SU-DHL-6 (cell line): ENCODE measurements at regions not wholly inside any gene's neighbourhood (a gene's known extent, or its start where the extent isn't known, plus 50 kb on each side); places are given as distances from the start of the nearest gene placed in this dataset.

Experiments used
- H2AFZ ChIP-seq: fragments of 200-600 bp; sonication (generic); 2 replicates; pipeline ENCODE4 v1.6.1; 2014; ENCODE audit warnings: low read depth, mild to moderate bottlenecking, moderate library complexity, mixed read lengths, antibody characterized with exemption, low read length; ENCODE audit not compliant: severe bottlenecking
- H3F3A ChIP-seq: fragments of 200-600 bp; shearing (Covaris generic); 2 replicates; pipeline ENCODE4 v1.6.0; 2016; ENCODE audit warnings: antibody characterized with exemption, mild to moderate bottlenecking; ENCODE audit not compliant: insufficient read depth
- H3K27ac ChIP-seq: fragments of 200-600 bp; sonication (generic); 2 replicates; pipeline ENCODE4 v1.5.1; 2016; ENCODE audit warnings: low read depth, mild to moderate bottlenecking, low read length, moderate library complexity, mixed read lengths
- H3K27me3 ChIP-seq: fragments of 200-600 bp; sonication (generic), shearing (Covaris generic); 2 replicates; pipeline ENCODE4 v1.6.0; 2014; ENCODE audit warnings: mild to moderate bottlenecking, low read length
- H3K36me3 ChIP-seq: fragments of 200-600 bp; sonication (generic); 2 replicates; pipeline ENCODE4 v1.6.1; 2014; ENCODE audit warnings: mild to moderate bottlenecking, low read length, mixed read lengths
- H3K4me2 ChIP-seq: fragments of 300-600, 200-600 bp; shearing (Covaris generic), sonication (generic); 2 replicates; pipeline ENCODE4 v1.6.0; 2014; ENCODE audit warnings: low read length, low read depth, mild to moderate bottlenecking; ENCODE audit not compliant: poor library complexity, severe bottlenecking
- H3K4me3 ChIP-seq: fragments of 200-600 bp; sonication (generic); 2 replicates; pipeline ENCODE4 v1.5.1; 2014; ENCODE audit warnings: antibody characterized with exemption, low read length, mild to moderate bottlenecking, mixed read lengths; ENCODE audit not compliant: insufficient read depth, poor library complexity, severe bottlenecking
- H3K79me2 ChIP-seq: fragments of 200-600 bp; sonication (generic); 2 replicates; pipeline ENCODE4 v1.6.1; 2014; ENCODE audit warnings: mild to moderate bottlenecking, low read length, moderate library complexity; ENCODE audit not compliant: insufficient read depth
- H3K9ac ChIP-seq: fragments of 200-600 bp; sonication (generic); 2 replicates; pipeline ENCODE4 v1.7.0; 2014; ENCODE audit warnings: mild to moderate bottlenecking, low read length
- H3K9me2 ChIP-seq: fragments of 200-600 bp; sonication (generic); replicated peaks from 2 replicates; pipeline ENCODE4 v1.6.1; 2014; ENCODE audit warnings: low read length; ENCODE audit not compliant: insufficient read depth
- H3K9me3 ChIP-seq: fragments of 200-600 bp; sonication (generic); 2 replicates; pipeline ENCODE4 v1.6.1; 2014; ENCODE audit warnings: low read length, mixed read lengths; ENCODE audit not compliant: insufficient read depth
- H4K20me1 ChIP-seq: fragments of 200-600 bp; sonication (generic); 2 replicates; pipeline ENCODE4 v1.6.1; 2014; ENCODE audit warnings: low read depth, mild to moderate bottlenecking, antibody characterized with exemption, low read length, moderate library complexity, mixed read lengths
- CTCF ChIP-seq: fragments of 200-600 bp; sonication (generic); IDR thresholded peaks from one replicate; pipeline ENCODE4 v1.5.1; 2017; ENCODE audit warnings: antibody characterized with exemption, mild to moderate bottlenecking, low read length, moderate library complexity; ENCODE audit not compliant: insufficient read depth, poor library complexity, severe bottlenecking
- EZH2phosphoT487 ChIP-seq: fragments of 200-600 bp; sonication (generic), shearing (Covaris generic); conservative IDR thresholded peaks from 2 replicates; pipeline ENCODE4 v1.6.1; 2018; ENCODE audit warnings: mild to moderate bottlenecking, antibody characterized with exemption, low read length, moderate library complexity, mixed read lengths

DNA sequence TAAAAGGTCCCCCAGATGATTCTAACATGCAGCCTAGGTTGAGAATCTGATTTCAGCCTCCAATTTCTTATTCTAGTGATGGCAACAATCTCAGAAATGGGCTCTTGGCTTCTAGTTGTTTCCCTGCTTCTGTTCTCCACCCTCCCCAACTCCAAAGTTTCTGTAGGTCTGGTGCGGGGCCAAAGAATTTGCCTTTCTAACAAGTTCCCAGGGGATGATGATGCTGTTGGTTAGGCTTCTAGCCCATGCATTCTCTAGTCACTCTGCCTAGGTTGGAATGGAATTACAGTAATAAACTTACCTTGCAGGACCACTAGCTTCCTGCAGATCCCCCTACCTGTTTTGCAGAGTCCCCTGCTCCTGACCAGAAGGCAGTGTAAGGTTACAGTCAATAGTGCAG is 103.2 kb upstream of the PPP2R3A start:
- H3K27me3 ChIP-seq = no peaks in the 10 kb centered on the region
- no peaks in the 10 kb centered on the region for H3K36me3 ChIP-seq
- no peak overlapping the region for H3K4me2 ChIP-seq
- no peak overlapping the region for H3K4me3 ChIP-seq
- H3K9me3 ChIP-seq = no peaks in the 10 kb centered on the region
- no peak for TF ChIP-seq EZH2phosphoT487
- TF ChIP-seq CTCF = no peak
- H2AFZ ChIP-seq = no peak overlapping the region
- no peak overlapping the region for H3K27ac ChIP-seq
- H3F3A ChIP-seq = no peaks in the 10 kb centered on the region
- no peak overlapping the region for H3K9ac ChIP-seq
- no peaks in the 10 kb centered on the region for H3K9me2 ChIP-seq
- H4K20me1 ChIP-seq = no peaks in the 10 kb centered on the region
- H3K79me2 ChIP-seq = no peaks in the 10 kb centered on the region

DNA sequence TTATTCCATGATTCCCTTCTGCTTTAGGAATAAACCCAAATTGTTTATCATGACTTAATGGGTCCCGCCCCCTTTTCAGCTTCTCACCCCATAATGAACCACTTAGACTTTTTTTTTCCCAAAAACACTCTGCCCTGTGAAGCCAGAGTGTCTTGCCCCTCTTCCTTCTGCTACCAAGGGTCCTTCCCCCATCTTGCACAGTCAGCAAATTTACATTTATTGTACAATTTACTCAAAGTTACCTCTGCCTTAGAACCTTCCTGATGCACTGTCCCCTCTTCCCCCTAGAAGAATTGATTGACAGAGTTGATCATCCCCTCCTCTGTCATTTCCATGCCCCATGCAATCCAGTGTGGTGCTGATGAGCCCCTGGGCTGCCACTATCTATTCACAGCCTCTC is 101.5 kb upstream of the PPP2R3A start:
- Histone ChIP-seq H3F3A (no peaks in the 10 kb centered on the region), H3K4me3 (no peak overlapping the region), H3K36me3 (no peaks in the 10 kb centered on the region), H3K9ac (no peak overlapping the region), H3K79me2 (no peaks in the 10 kb centered on the region), H3K27me3 (no peaks in the 10 kb centered on the region), H2AFZ (no peak overlapping the region), H3K4me2 (no peak overlapping the region), H3K9me2 (no peaks in the 10 kb centered on the region), H3K9me3 (no peaks in the 10 kb centered on the region), H4K20me1 (no peaks in the 10 kb centered on the region), H3K27ac (no peak overlapping the region)
- TF ChIP-seq CTCF (no peak), EZH2phosphoT487 (no peak)

DNA sequence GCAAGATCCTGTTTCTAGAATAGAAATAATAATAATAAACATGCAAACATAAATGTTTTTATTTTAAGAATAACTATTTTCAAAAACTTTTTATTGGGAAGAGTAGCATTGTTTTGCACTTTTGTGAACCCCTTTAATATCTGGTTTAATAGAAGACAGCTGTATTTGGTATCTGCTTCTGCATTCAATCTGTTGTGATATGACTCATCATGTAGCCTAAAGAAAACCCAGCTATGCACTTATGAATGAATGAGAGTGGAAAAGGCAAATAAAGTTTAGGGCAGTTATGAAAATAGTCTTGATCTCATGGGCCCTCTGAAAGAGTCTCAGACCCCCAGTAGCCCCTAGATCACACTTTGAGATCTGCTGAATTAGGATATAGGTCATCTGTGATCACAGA is 100.4 kb upstream of the PPP2R3A start:
- no peaks in the 10 kb centered on the region for H4K20me1 ChIP-seq
- H3K9ac ChIP-seq = no peak overlapping the region
- no peaks in the 10 kb centered on the region for H3F3A ChIP-seq
- no peak overlapping the region for H2AFZ ChIP-seq
- H3K4me3 ChIP-seq = no peak overlapping the region
- no peak for TF ChIP-seq CTCF
- TF ChIP-seq EZH2phosphoT487 = no peak
- H3K79me2 ChIP-seq = no peaks in the 10 kb centered on the region
- H3K27me3 ChIP-seq = no peaks in the 10 kb centered on the region
- no peaks in the 10 kb centered on the region for H3K9me3 ChIP-seq
- no peak overlapping the region for H3K4me2 ChIP-seq
- H3K27ac ChIP-seq = no peak overlapping the region
- H3K36me3 ChIP-seq = no peaks in the 10 kb centered on the region
- H3K9me2 ChIP-seq = no peaks in the 10 kb centered on the region

DNA sequence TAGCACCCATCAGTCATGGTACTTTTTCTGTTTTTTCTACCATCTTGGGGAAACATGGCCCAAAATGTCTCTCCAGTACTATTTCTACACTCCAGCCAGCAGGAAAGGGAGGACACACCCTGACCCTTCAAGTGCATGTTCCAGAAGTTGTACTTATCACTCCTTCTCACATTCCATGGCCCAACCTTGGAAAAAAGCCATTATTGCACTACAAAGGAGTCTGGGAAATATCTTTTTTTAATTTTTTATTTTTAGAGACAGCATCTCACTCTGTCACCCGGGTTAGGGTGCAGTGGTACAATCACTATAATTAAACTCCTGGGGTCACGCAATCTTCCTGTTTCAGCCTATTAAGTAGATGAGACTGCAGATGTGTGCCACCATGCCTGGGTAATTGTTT is 100.0 kb upstream of the PPP2R3A start:
- H3K27me3 ChIP-seq = no peaks in the 10 kb centered on the region
- no peak overlapping the region for H2AFZ ChIP-seq
- no peaks in the 10 kb centered on the region for H3K36me3 ChIP-seq
- no peaks in the 10 kb centered on the region for H3F3A ChIP-seq
- no peak overlapping the region for H3K9ac ChIP-seq
- TF ChIP-seq CTCF (no peak), EZH2phosphoT487 (no peak)
- H3K4me2 ChIP-seq = no peak overlapping the region
- no peaks in the 10 kb centered on the region for H3K9me2 ChIP-seq
- H3K79me2 ChIP-seq = no peaks in the 10 kb centered on the region
- H4K20me1 ChIP-seq = no peaks in the 10 kb centered on the region
- H3K9me3 ChIP-seq = no peaks in the 10 kb centered on the region
- H3K4me3 ChIP-seq = no peak overlapping the region
- no peak overlapping the region for H3K27ac ChIP-seq
